Esophagus muscularis mucosa (tissue), 4 donors: ENCODE measurements at regions not wholly inside any gene's neighbourhood (a gene's known extent, or its start where the extent isn't known, plus 50 kb on each side); places are given as distances from the start of the nearest gene placed in this dataset.

Experiments
- DNase-seq: peaks from one replicate; pipeline ENCODE4 v3.0.0-alpha.2; 2017; ENCODE audit errors: extremely low spot score
- H3K27ac ChIP-seq, 4 donors: fragments of 200-600 bp; sonication (generic); replicated peaks in 1 of 4; 1 replicate in 3 of 4; 2 replicates in 1 of 4; pipeline ENCODE4 v1.5.1; 2016 to 2019; ENCODE audit warnings: mild to moderate bottlenecking in 1 of 4
- H3K27me3 ChIP-seq, 4 donors: fragments of 200-600 bp; sonication (generic); one replicate each; pipeline versions ENCODE4 v1.5.1 to v1.6.0; 2016 to 2019
- H3K36me3 ChIP-seq, 4 donors: fragments of 200-600 bp; sonication (generic); one replicate each; pipeline ENCODE4 v1.5.1; 2016 to 2019
- H3K4me1 ChIP-seq, 4 donors: fragments of 200-600 bp; sonication (generic); one replicate each; pipeline ENCODE4 v1.5.1; 2016 to 2019
- H3K4me3 ChIP-seq, 4 donors: fragments of 200-600 bp; sonication (generic); 1 replicate in 2 of 4; 2 replicates in 2 of 4; pipeline ENCODE4 v1.5.1; 2016 to 2019; ENCODE audit warnings: mild to moderate bottlenecking in 4 of 4, moderate library complexity in 1 of 4
- H3K9me3 ChIP-seq, 4 donors: fragments of 200-600 bp; sonication (generic); 1 replicate in 3 of 4; 2 replicates in 1 of 4; pipeline ENCODE4 v1.5.1; 2016 to 2019
- EP300 ChIP-seq: sonication (generic); formaldehyde crosslinking; IDR thresholded peaks from one replicate; pipeline ENCODE4 v1.6.1; 2017; ENCODE audit warnings: antibody characterized with exemption
- POLR2A ChIP-seq: fragments of 450-650 bp; IDR thresholded peaks from one replicate; pipeline ENCODE4 v1.6.1; 2017; ENCODE audit warnings: antibody characterized with exemption, moderate library complexity, mild to moderate bottlenecking, low read depth
- POLR2AphosphoS5 ChIP-seq, 2 donors: sonication (generic); formaldehyde crosslinking; IDR thresholded peaks; one replicate each; pipeline ENCODE4 v1.6.1; 2017; ENCODE audit warnings: antibody characterized with exemption in 2 of 2
- WGBS: methylation state at CpG from one replicate; pipeline ENCODE4 v1.1.5; 2018; 5-methylcytosine and 5-hydroxymethylcytosine counted together
- intact Hi-C: fragments of 100-400 bp; cut with DNase I; formaldehyde crosslinking; loops from one replicate; pipeline ENCODE4 v1.15.1; 2023
- TF ChIP-seq, protein P1 (sequence below), 3 experiments: fragments of 200-600 bp in 2 of 3; fragments of 450-650 bp in 1 of 3; sonication (generic) in 2 of 3; IDR thresholded peaks; one replicate each; pipeline ENCODE4 v1.5.1; 2017 to 2019; ENCODE audit warnings: antibody characterized with exemption in 3 of 3, mild to moderate bottlenecking in 2 of 3, moderate library complexity in 1 of 3

DNA sequence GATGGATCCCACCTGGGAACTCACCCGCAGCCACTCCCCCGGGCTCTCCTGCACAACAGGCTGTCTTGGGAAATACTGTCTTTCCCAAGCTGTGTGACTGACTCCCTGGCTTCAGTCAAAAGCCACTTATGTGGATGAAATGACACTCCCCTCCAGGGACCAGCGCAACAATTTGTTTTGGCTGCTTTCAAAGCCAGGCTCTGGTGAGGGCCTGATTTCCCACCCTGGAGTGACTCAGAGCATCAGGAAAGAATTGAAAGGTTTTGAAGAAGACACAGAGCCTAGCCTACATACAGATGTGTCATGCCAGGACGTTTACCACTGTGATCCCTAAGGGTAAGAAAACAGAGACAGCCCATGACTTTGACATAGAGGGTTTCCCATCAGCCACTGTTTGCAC, 550.5 kb downstream of the MIAT start:
- Histone ChIP-seq H3K36me3 (no peaks in the 10 kb centered on the region), H3K4me3 (no peak overlapping the region), H3K27me3 (no peaks in the 10 kb centered on the region), H3K9me3 (peaks cover 0 to 5% (median 0%) of the 10 kb centered on the region in 4 donors), H3K27ac (no peak overlapping the region), H3K4me1 (peaks cover 2 to 46% (median 41%) of the 10 kb centered on the region in 4 donors)
- peak in 1 of 2 donors; percentile 8 for TF ChIP-seq POLR2AphosphoS5 (IDR thresholded peaks at IDR 0.05)
- no peak for TF ChIP-seq EP300
- 80% methylated on average over 3 of the region's 4 CpGs for WGBS
- intact Hi-C loops, result no loop called here
- no peak for DNase-seq

DNA sequence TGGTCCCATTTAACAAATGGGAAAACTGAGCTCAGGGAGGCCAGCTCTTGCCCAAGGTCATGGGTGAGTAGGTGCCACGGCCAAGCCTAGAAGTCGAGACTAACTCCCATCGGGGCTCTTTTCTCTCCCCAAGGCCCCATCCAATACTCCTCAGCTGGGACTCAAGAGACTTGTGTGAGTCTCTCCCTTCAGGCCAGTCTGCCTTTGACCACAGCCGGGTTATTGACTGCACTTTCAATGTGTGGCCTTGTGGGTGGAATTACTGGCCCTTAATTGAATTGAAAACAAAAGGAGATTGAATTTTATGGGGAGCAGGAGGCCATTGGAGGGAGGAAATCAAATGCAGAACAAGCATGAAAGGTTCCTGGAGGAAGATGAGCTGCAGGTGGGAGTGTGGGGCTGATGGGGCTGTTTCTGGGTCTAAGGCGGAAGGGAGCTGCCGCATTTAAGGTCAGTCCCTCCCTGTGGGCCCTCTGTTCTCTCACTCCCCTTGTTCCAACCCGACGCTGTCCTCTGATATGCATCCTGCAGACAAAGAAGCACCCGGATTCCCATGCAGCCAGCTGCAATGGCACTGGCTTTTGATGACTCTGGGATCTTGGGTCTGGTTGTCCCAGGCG, 552.8 kb downstream of the MIAT start:
- 90% methylated on average over 10 of the region's 10 CpGs for WGBS
- Histone ChIP-seq H3K4me1 (peaks cover 7 to 56% (median 47%) of the 10 kb centered on the region in 4 donors), H3K27ac (peak overlapping the region in 1 of 4 donors; percentile 75), H3K36me3 (no peaks in the 10 kb centered on the region), H3K9me3 (peaks cover 0 to 5% (median 0%) of the 10 kb centered on the region in 4 donors), H3K4me3 (no peak overlapping the region), H3K27me3 (no peaks in the 10 kb centered on the region)
- intact Hi-C loops, result no loop called here
- TF ChIP-seq, protein P1, sequence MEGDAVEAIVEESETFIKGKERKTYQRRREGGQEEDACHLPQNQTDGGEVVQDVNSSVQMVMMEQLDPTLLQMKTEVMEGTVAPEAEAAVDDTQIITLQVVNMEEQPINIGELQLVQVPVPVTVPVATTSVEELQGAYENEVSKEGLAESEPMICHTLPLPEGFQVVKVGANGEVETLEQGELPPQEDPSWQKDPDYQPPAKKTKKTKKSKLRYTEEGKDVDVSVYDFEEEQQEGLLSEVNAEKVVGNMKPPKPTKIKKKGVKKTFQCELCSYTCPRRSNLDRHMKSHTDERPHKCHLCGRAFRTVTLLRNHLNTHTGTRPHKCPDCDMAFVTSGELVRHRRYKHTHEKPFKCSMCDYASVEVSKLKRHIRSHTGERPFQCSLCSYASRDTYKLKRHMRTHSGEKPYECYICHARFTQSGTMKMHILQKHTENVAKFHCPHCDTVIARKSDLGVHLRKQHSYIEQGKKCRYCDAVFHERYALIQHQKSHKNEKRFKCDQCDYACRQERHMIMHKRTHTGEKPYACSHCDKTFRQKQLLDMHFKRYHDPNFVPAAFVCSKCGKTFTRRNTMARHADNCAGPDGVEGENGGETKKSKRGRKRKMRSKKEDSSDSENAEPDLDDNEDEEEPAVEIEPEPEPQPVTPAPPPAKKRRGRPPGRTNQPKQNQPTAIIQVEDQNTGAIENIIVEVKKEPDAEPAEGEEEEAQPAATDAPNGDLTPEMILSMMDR (IDR thresholded peaks at IDR 0.05), result no peak
- TF ChIP-seq EP300 (no peak), POLR2AphosphoS5 (IDR thresholded peaks at IDR 0.05) (no peak), POLR2A (no peak)
- no peak for DNase-seq

DNA sequence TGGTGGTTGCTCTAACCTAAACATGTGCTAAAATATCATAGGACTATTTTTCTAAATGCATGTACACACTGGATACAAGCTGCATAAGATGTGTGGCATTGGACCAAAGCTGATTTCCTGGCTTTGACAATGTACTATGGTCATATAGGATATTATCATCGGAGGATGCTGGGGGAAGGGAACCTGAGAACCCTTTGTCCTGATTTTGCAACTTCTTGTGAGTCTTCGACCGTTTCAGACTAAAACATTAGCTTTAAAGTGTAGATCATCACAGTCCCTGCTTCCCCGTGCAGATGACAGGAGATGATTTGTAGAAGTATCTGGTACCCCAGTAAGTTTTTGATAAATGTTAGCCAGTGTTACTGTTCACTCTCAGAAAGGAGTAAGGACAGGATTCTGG, 554.7 kb downstream of the MIAT start:
- Histone ChIP-seq H3K9me3 (peaks cover 0 to 5% (median 0%) of the 10 kb centered on the region in 4 donors), H3K4me1 (peaks cover 7 to 41% (median 32%) of the 10 kb centered on the region in 4 donors)
- intact Hi-C loops, result no loop called here

DNA sequence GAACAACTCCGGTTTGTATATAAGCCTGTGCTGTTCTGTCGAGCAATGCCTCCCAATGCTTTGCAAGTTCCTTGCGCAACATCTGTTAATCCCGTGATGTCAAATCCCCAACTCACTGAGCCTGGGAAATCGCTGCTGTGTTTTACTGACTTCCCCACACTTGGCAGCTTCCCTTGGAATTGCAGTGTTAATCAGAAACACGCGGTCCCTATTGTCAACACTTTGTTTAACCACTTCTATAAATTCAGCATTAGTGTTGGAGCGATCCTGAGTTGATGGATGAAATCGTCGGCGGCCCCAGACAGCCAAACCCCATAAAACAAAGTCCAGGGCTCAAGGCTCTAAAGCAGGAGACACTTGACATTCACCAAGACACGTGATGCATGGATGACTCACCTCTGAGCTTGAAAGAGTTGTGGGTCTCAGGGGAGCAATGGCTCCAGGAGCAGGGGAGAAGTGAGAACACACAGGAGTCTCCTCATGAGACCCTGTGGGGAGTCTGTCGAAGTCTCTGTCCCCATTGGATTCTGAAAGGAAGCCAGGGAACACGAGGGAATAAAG, 555.3 kb downstream of the MIAT start:
- peaks cover 0 to 5% (median 0%) of the 10 kb centered on the region in 4 donors for H3K9me3 ChIP-seq
- peak; percentile 94 for DNase-seq
- H3K27me3 ChIP-seq, result no peaks in the 10 kb centered on the region
- 4% methylated on average over 14 of the region's 14 CpGs for WGBS
- peaks cover 7 to 42% (median 32%) of the 10 kb centered on the region in 4 donors for H3K4me1 ChIP-seq
- H3K27ac ChIP-seq, result peak overlapping the region; percentile 70 to 84 (median 78)
- intact Hi-C loops, result no loop called here
- no peak overlapping the region for H3K4me3 ChIP-seq
- H3K36me3 ChIP-seq, result no peaks in the 10 kb centered on the region
- peak; percentile 80 for TF ChIP-seq EP300
- TF ChIP-seq POLR2A, result no peak
- TF ChIP-seq POLR2AphosphoS5 (IDR thresholded peaks at IDR 0.05), result peak; percentile 85 to 89

More for the DNA sequence above, 554.7 kb downstream of the MIAT start:
- 38% methylated on average over 4 of the region's 4 CpGs for WGBS
- Histone ChIP-seq H3K36me3 (no peaks in the 10 kb centered on the region), H3K27me3 (no peaks in the 10 kb centered on the region), H3K27ac (peak overlapping the region; percentile 70 to 84 (median 78)), H3K4me3 (no peak overlapping the region)
- no peak for TF ChIP-seq EP300
- no peak for TF ChIP-seq POLR2AphosphoS5 (IDR thresholded peaks at IDR 0.05)
- no peak for TF ChIP-seq POLR2A
- TF ChIP-seq, protein P1 (IDR thresholded peaks at IDR 0.05), result no peak
- DNase-seq, result no peak

DNA sequence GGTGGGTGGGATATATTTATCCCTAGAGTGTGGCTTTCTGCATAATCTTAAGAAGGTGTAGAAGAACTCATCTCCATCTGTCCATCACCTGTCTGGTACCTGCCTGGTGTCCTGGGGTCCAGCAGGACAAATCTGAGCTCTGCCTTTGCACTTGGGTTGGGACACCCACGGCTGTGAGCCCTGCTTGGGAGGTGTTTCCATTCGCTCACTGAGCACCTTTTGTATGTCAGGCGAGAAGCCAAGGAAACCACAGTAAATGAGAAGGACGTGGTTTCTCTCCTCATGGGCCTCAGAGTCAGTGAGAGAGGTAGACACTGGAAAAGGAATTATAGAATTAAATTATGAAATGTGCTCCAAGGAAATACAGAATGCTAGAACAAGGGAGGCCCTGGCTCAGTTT, 555.9 kb downstream of the MIAT start:
- intact Hi-C loops, result no loop called here
- DNase-seq, result no peak

More for the DNA sequence above, 555.9 kb downstream of the MIAT start:
- H3K36me3 ChIP-seq, result no peaks in the 10 kb centered on the region
- WGBS, result 70% methylated on average over 4 of the region's 4 CpGs
- peak overlapping the region; percentile 70 to 84 (median 78) for H3K27ac ChIP-seq
- no peaks in the 10 kb centered on the region for H3K27me3 ChIP-seq
- peaks cover 7 to 45% (median 33%) of the 10 kb centered on the region in 4 donors for H3K4me1 ChIP-seq
- peaks cover 0 to 5% (median 0%) of the 10 kb centered on the region in 4 donors for H3K9me3 ChIP-seq
- TF ChIP-seq, protein P1 (IDR thresholded peaks at IDR 0.05), result no peak
- TF ChIP-seq EP300, result no peak
- TF ChIP-seq POLR2AphosphoS5 (IDR thresholded peaks at IDR 0.05), result no peak
- TF ChIP-seq POLR2A, result no peak
- no peak overlapping the region for H3K4me3 ChIP-seq
